C4-2B (cell line): ENCODE measurements at regions not wholly inside any gene's neighbourhood (a gene's known extent, or its start where the extent isn't known, plus 50 kb on each side); places are given as distances from the start of the nearest gene placed in this dataset.

Experiments used
- H3K27ac ChIP-seq: fragments of 450-650 bp; 2 replicates; pipeline ENCODE4 v1.5.1; 2017
- ZFX ChIP-seq: fragments of 450-650 bp; IDR thresholded peaks from 2 replicates; pipeline ENCODE4 v1.6.1; 2017
- TF ChIP-seq, protein P1 (sequence below): fragments of 450-650 bp; conservative IDR thresholded peaks from 2 replicates; pipeline ENCODE4 v1.5.1; 2017; ENCODE audit warnings: mild to moderate bottlenecking

DNA sequence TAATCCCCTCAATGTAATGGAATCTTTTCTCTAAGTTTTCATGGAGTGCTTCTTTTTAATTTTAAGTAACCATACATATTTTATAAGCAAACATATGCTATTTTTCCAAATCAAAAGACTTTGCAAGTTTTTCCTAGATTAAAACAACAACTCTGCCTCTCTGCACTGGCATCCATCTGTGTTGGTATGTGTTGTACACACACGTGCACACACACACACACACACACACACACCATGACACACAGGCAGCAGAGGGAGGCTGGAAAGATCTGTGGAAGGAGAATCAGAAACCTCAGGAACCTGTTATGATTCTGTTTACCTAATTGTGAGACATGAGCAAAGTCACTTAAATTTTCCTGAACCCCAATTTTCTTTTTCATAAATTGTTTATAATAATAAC is 295.0 kb upstream of the PRDM1 start:
- no peak overlapping the region for H3K27ac ChIP-seq
- no peak for TF ChIP-seq ZFX

DNA sequence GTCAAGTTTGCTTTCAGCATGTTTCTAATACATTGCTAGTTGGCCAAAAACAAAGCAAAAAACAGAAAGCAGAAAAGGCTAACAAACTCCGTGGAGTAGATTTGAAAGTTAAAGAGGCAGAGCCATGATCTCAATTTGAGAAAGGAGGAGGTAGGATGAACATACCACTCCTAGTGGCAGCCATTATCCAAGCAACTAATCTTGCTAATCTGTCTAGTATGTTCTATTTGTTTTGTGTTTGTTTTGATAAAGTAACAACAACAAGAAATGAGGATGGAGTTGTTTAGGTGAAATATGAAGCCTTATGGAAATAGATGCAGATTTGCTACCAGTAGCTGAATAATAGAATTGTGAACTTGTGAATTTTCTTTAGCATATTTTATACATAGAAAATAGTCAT is 295.5 kb upstream of the PRDM1 start:
- TF ChIP-seq, protein P1, sequence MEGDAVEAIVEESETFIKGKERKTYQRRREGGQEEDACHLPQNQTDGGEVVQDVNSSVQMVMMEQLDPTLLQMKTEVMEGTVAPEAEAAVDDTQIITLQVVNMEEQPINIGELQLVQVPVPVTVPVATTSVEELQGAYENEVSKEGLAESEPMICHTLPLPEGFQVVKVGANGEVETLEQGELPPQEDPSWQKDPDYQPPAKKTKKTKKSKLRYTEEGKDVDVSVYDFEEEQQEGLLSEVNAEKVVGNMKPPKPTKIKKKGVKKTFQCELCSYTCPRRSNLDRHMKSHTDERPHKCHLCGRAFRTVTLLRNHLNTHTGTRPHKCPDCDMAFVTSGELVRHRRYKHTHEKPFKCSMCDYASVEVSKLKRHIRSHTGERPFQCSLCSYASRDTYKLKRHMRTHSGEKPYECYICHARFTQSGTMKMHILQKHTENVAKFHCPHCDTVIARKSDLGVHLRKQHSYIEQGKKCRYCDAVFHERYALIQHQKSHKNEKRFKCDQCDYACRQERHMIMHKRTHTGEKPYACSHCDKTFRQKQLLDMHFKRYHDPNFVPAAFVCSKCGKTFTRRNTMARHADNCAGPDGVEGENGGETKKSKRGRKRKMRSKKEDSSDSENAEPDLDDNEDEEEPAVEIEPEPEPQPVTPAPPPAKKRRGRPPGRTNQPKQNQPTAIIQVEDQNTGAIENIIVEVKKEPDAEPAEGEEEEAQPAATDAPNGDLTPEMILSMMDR, result 0 out of 2 replicates have a peak, but pooled peaks have one; percentile 4
- no peak for TF ChIP-seq ZFX
- H3K27ac ChIP-seq, result no peak overlapping the region

DNA sequence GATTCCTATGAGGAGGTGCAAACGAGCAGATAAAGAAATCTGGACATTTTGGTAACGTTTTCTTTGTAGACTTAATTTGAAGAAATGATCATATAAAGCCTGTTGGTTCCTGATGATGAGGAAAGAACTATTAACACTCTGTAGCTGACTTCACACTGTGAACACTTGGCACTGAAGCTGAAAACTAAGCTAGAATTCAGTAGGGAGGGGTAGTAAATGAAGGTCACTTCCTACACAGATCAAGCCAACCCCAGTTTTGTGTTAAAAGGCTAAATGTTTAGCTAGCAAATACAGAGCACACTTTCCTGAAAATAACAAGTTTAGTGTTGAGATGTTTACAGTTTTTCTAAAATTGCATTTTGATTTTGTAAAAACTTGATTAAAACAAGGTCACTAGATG is 296.2 kb upstream of the PRDM1 start:
- TF ChIP-seq ZFX, result no peak
- TF ChIP-seq, protein P1, result no peak
- no peak overlapping the region for H3K27ac ChIP-seq

DNA sequence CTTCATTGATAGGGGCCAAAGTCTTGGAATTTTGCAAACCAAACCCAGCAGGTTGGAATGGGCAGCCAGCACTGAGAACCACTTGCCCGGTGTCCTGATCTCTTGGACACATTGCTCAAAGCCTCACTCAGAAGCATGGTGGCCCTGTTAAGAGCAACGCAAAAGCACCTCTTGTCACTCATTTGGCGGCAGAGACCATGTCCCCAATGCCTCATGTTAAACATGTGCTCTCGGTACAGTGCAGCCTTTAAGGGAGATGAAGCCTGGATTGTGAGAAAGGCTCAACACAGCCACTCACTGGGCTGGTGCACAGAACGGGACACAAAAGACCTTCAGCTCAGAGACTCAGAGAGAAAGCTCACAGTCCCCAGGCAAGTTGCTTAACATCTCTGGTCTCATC is 298.4 kb upstream of the PRDM1 start:
- H3K27ac ChIP-seq, result no peak overlapping the region
- TF ChIP-seq, protein P1, result no peak
- TF ChIP-seq ZFX, result no peak

DNA sequence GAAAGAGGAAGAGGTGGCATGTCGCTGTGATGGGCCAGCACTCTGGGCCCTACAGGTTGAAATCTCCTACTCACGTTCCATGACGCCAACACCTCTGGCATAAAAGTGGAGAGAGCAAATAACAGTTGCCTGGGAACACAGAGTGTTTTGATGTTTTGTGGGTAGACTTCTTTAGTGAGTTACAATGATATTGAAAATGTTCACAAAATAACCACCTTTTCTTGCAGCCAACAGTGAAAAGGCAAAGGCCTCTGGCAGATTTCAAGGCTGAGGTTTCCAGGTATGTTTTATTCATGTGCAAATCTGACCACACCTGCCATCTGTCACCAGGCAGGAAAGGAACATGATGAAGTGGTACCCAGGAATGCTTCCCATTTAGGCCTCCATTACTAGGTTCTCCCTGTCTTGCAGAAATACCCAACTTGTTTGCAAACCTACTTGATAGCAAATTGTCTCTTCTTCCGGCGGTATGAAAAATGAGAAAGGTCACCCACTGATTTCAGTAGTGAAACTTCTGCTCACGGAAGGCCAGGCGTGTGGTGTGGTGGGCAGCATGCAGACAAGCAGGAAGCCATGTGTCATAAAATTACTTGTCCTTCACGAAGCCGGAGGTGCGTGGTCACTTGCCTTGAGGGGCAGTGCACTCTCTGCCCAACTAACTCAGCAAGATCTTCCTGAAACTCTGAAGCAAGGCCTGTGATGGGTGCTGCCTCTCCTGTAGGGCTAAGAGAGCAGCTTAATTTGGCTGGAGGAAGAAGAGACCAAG is 299.1 kb upstream of the PRDM1 start:
- no peak overlapping the region for H3K27ac ChIP-seq
- TF ChIP-seq, protein P1, result no peak
- no peak for TF ChIP-seq ZFX

DNA sequence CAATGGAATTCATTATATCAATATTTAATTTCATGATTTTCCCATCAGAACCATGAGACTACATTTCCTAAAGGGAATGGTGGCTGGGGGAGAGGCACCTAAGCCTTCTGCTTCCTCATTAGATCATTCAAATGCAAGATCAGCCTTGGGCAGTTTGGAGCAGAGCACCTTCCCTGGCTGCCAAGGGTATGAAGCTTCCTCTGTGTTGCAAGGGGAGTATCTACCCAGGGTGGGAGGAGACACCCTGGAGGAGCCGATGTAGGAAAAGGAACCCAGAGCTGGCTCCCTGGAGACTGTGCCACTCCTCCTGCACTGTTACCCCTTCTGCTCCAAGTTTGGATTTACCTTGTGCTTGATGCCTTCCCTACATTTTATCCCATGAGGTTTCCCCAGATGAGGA is 299.7 kb upstream of the PRDM1 start:
- H3K27ac ChIP-seq, result no peak overlapping the region
- TF ChIP-seq, protein P1, result no peak
- TF ChIP-seq ZFX, result no peak

DNA sequence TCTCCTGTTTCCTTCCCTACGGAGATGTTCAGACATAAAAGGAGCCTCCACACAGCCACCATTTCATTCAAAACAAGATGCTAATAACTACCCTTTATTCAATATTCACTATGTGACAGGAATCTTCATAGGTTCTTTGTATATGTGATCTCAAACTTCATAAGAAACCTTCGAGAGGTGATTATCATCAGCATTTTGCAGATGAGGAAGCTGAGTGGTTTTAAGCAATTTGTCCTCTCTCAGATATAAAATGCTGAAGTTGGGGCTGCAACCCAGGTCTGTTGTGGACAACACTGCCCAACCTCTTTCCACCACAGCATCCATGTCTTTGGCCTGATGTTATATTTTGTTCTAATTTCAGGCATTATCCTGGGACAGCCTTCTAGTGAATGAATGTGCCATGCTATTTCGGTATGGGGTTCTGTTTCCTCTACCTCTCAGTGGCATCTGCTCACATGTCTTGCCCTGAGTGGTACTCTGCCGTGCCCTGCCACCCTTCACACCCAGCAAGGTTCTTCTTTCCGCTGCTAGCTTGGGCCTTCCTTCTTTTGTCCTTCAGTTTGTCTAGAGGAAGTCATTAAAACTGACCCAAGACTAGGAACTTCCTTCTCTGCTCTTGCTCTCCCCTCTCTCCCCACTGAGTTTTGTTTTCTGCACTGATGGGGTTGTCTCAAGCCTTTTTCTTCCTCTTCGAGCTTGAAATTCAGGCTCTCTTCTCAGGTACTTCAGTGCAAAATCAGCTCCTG is 300.9 kb upstream of the PRDM1 start:
- TF ChIP-seq, protein P1, result no peak
- no peak for TF ChIP-seq ZFX

More for the DNA sequence above, 300.9 kb upstream of the PRDM1 start:
- no peak overlapping the region for H3K27ac ChIP-seq
